Inferior parietal cortex (tissue), 1 donor: ENCODE measurements at regions not wholly inside any gene's neighbourhood (a gene's known extent, or its start where the extent isn't known, plus 50 kb on each side); places are given as distances from the start of the nearest gene placed in this dataset.

Source experiments
- DNase-seq: peaks from one replicate; pipeline ENCODE4 v3.0.0-alpha.2; 2016; ENCODE audit errors: extremely low spot score

DNA sequence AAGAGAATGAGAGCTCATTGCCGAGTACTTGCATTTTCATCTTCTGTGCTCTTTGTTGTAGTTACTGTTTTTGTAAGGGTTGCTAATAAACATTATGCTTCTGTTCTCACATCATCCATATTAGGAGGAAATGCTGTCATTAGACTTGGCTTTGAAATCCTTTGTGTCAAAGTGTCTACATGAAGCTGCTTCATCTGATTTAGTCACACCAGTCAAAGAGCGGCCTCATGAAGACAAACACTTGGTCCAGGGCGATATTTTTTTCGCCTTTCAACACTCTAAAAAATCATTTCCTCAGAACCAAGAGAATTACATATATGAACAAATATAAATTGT is 105.0 kb downstream of the SPRY2 start:
- DNase-seq = no peak

DNA sequence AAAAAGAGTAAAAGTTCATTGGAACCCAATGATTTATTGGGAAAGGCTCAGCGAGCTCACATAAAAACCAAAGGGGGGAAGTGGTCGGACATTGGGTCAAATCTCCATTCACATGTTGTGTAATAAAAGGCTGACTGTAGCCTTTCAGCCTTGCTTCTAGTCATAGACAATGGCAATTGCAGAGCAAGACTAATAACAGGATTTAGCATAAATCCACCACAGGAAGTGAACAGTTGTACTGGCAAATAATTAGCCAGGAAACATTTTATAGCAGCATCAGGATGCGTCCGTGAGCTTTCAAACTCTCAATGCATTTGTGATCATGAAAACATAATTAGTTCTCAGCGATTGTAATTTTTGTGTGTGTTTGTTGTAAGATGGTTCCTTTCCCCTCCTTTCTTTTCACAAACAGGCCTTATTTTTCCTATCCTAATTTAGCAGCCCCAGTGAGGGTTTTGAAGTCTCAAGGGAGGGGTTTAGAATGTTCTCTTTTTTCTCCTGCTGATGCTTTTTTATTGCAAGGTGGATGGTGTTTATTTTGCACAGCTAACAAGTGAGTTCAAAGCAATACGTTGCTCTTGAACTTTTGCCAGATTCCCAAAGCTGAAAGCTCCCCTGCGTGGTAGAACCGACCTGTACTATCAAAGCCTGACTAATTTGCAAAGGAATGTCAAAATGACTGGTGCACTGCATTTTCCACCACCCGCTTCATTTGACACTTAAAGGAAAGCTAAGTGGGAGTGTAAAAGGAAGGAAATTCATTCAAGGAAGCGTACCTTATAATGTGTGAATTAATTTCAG is 105.6 kb downstream of the SPRY2 start:
- no peak for DNase-seq

DNA sequence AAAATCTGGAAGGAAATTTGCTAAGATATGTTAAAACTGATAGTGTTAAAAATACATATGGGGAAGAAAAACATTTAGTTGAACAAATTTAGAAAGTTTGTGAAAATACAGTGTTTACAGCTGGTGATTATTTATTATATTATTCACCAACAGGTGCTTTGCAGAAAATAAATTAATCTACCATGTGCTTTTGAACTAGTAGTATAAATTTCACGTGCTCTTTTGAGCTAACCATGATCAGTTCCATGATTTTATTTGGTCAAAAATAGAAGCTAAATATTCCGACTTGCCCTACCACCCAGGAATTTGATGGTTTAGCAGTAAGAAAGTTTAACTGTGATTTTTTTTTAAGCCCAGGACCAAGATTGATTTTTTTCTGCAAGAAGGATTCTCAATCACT is 113.3 kb downstream of the SPRY2 start:
- no peak for DNase-seq

DNA sequence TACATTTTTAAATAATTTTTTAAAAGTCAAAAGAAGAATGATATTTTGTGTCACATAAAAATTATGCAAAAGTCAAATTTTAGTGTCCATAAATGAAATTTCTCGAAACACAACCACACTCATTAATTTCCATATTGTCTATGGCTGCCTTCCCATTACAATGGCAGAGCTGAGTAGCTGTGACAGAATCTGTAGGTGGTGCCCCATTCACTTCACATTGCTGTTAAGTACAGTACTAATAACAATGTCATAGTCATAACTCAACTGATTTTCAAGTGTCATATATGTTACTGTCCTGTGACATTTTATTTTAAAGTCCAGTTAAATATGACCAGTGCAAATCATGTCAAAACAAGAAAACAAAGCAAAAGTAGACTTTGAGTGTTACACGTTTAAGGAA is 114.3 kb downstream of the SPRY2 start:
- DNase-seq = no peak

DNA sequence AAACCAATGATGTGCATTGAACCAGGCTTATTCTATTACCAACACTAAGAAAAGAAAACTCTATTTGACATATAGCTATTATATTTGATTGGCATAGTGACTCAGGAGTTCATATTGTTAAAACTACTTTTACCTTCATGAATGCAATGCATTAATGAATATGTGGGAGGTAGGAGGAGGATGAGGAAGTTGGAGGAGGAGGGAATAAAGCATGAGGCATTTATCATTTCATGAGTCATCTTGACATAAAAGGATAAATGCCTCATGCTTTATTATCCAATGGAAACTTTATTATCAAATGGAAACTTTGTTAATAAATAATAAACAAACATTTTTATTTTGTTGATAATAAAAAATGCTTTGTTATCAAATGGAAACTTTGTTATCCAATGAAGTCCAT is 116.5 kb downstream of the SPRY2 start:
- no peak for DNase-seq

DNA sequence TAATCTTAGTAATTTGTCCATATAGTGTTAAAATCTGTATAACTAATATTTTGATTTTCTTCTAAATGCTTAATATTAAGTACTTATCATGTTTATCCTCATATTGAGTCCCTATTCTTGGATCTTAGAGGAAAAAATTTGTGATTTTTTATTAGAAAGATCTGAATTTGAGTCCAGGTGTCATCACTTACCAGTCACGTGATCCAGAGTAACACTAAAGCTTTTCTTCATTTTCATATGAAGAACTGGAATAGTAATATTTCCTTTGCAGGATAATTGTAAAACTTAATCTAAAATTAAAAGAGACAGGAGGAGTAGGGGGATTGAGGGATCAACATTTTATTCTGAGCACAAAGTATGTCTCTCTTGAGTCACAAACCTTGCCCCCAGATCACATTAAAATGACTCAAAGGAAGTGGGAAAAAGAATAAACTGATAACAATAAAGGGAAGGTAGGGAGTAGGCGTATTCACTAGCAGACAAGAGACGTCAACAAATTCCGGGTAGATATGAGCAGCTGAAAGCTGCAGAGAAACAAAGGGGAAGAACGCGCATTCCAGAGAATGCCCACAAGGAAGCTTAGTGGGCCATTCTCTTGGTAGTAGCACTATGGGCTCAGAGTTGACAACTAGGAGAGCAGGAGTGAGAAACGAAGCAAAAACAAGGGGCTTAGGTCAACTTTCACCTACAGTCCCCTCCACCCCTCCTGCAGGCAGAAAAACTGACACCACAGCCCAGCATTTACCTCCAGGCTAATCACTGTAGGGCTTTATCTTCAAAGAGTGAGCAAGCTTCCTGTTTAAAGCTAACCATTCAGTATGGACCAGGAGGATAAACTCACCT is 123.1 kb downstream of the SPRY2 start:
- DNase-seq = no peak

DNA sequence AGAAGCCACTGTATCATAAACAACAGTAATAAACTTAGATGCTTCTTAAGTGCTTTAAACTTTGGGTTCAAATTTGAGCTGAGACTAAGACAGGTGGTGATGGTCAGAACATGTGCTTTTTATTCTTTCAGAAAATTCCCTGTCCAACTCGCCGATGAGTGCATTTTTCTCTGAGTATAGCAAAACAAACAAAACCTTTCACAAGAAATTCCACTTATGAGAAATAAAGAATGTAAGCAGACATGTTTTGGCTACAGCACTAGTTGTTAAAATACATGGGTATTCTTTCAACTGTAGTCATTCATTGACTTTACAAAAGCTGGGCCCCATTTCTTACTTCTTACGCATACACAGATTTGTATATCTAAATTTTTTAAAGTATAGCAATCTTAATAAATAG is 125.6 kb downstream of the SPRY2 start:
- no peak for DNase-seq

DNA sequence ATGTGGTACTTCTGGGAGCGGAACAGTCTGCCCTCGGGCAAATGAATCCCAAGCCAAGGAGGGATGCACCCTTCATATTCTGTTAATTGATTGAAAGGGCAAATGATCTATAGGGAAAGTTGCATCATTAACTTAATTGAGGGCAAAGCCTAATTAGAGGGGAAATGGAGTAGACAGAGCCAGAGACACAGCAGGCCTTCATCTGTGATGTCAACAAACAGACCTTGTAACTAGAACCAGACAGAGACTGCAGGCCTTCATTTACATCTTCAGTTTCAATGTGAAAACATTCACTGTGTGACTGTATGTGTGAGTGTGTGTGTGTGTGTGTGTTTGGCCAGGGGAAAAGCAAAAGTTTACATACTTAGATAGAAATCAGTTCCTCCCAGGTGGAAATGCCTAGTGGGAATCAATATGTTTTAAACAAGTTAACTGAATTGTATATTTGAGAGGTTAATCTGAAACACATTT is 126.4 kb downstream of the SPRY2 start:
- no peak for DNase-seq

DNA sequence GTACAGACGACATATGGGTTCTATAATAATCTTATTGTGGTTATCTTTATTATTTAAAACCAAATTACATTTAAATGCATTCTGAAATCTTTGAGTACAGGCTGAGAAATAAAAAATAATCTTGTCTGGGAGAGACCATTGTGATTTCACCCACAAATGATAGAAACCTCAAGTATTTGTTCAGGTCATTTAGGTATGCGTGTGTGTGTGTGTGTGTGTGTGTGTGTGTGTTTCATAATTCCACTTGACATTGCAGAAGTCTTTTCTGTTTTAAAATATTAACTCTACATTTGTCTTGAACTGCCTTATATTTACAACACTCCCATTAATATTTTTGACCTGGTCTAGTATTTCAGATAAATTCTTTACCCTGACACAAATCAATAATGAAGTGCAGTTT is 126.9 kb downstream of the SPRY2 start:
- DNase-seq = no peak

DNA sequence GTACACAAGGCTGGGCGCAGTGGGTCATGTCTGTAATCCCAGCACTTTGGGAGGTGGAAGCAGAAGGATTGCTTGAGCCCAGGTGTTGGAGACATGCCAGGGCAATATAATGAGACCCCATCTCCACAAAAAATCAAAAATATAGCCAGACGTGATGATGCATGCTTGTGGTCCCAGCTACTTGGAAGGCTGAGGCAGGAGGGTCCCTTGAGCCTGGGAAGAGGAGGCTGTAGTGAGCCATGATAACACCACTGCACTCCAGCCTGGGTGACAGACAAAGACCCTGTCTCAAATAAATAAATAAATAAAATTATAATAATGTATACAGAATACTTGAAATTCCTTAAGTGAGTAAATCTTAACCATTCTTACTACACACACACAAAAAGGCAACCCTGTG is 127.7 kb downstream of the SPRY2 start:
- DNase-seq = no peak

DNA sequence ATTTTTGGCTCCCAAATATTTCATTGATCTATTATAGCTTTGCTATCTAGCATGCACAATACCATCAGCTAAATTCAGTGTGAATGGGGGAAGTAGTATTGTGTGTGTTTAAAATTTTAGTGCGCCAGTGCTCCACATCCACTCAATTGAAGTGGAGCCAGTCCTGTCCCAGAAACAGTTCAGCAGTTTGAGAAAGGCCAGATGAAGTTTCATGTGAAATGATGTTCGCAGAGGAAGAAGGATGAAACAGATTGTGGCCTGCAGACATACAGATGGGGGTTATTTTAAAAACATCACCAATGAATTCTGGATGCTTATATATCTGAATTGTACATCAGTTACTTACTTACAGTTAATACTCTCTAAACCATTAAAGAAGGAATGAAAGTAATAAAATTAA is 129.4 kb downstream of the SPRY2 start:
- no peak for DNase-seq

DNA sequence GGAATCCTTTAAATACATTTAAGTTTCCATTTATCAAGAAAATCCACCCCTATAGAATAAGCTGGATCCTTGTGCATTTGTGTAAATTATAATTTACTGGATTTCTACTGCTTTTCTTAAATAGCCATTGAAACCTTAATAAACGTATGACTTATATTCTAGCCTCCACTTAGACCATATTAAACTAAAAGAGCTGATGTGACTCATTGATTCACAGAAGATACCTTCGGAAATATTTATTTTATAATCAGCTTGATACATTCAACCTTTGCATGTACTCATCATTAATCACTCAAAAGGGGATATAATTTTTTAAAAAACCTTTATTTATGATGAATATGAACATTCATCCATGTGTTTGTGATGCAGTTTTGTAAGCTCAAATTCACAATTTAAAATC is 136.3 kb downstream of the SPRY2 start:
- no peak for DNase-seq

DNA sequence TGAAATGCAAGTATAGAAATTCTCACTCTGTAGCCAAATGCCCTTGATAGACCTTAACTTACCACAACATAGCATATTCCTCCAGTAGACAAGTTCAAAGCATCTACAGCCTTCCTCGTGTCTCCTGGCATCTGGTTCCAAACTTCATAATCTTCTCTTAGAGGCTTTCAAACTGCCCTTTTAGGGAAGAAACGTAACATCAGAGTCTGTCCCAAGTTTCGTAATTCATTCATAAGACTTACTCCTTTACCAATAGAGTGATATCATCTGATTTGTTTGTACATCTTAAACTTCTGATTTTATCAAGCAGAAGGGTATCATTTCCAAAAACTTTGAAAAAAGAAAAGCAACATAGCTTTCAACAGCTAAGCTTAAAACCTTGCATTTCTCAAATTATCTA is 137.4 kb downstream of the SPRY2 start:
- no peak for DNase-seq

DNA sequence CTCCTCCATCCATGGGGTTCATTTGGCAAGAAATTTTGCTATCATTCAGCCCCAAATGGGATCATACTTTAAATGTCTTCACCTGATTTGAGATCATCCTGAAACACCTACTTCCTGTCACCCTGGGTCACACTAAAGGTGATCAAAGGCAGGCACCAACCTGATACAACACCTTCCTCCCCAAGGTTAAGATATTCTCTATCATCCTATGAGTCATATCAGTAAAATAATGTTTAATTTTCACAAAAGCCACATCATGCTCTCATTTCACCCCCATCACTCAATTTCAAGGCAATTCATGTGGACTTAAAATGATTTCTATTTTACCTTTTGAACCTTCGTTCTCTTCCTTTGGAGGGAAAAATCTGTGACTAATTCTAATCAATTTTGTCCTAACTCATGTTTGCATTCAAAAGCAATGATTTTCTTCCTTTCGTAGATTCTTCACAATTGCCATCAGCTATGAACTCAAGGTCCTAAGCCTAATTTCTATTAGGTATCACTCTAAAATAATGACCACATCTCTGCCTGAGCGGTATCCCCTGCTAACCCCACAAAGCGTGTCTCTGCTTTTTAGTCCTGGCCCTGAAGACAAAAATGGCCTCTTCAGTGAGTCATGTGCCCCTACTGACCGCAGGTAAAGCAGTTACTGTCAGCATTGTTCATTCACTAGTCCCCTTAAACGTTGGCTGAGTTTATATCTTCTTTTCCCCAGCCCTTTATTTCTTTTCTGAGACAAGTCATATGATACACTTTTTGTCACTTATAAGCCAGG is 139.0 kb downstream of the SPRY2 start:
- no peak for DNase-seq

DNA sequence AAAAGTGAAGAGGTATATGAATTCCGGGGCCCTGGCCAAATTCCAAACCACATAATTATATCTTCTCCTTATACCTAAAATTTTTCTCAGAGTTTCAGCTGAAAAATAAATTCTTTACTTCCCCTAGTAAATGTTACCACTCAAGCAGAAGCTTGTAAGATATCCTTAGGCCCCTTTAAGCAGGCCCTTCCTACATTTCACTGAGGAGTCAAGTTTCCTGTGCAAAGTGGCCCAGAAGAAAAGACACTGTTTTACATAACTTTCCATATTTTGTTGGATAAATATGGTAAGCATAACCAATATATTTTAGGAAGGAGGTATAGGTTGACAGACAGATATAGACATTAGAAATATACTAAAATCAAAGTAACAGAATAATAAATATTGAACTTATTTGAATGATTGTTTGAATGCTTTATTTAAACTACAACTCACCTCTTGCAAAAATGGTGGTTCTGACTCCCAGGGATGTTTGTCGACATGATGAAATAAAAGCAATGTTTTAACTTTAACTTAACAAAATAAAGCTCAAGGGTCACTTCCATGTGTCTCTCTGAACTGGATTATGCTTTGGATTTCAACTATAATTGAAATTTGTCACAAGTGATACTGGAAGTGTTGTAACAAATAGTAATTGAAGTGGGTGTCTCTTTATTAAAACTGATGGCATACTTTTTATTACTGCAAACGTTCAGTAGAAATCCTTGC is 141.2 kb downstream of the SPRY2 start:
- DNase-seq = no peak

DNA sequence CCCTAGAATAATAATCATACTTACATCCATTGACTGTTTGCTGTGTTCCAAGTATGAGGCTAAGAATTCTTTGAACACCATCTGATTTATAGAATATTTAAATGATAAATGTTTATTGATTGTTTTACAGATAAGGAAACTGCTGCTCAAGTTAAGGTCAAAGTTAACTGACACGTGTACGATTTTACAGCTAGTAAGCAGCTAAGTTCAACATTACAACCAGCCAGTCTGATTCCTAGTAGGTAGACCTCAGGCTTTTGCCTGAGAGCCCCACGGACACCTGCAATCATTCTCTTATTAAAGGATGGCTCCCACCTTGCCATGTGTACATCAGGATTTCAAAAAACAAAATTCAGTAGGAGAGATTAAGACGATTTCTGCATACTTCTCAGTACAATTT is 141.9 kb downstream of the SPRY2 start:
- no peak for DNase-seq

DNA sequence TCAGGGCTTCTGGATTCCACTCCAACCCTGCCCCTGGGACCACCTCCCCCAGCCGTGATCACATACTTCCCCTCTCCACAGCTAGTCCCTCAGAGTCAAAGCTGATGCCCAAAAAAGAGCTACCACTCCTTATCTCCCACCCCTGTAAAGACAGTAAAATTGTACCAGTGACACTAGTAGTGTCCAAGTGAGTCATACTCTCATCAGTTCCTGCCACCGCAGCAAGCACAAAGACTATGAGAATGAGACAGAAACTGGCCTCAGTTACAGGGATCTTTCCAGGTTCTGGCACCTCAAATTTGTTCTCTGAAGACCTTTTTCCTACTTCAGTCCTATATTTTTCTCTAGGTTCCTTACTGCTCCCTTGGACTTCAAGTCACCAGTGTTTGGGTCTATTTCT is 144.2 kb downstream of the SPRY2 start:
- no peak for DNase-seq

DNA sequence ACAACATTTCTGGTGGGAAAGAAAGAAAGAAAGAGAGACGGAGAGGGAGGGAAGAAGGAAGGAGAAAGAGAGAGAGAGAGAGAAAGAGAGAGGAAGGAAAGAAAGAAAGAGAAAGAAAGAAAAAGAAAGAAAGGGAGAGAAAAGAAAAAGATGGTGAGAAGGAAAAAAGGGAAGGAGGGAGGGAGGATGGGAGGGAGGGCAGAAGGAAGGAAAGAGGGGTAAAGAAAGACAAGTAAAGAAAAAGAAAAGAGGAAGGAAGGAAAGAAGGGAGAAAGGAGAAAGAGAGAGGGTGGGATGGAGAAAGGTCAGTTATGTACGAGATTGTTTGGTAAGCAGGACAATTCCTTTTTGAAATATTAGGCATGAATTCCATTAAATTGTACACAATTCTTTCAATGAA is 145.3 kb downstream of the SPRY2 start:
- no peak for DNase-seq

DNA sequence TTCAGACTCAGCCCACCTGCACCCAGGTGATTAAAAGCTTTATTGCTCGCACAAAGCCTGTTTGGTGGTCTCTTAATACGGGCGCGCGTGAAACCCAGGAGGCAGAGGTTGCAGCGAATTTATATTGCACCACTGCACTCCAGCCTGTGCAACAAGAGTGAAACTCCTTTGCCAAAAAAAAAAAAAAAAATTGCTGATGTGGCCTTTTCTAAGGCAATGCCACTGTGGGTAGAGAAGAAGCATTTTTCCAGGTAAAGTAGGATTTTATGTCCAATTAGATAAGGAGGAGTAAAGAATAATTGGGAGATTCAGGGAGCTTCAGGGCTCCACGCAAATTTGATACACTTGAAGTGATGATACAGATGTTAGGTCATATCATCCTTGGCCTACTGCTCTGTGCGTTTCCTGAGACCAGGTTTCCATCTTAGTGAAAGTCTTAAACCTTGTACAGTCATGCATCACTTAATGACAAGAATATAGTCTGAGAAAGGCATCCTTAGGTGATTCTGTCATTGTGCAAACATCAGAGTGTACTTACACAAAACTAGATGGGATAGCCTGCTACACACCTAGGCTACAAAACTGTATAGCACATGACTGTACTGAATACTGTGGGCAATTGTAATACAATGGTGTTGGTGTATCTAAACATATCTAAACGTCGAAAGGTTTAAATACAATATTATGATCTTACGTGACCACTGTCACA is 150.9 kb downstream of the SPRY2 start:
- DNase-seq = no peak

DNA sequence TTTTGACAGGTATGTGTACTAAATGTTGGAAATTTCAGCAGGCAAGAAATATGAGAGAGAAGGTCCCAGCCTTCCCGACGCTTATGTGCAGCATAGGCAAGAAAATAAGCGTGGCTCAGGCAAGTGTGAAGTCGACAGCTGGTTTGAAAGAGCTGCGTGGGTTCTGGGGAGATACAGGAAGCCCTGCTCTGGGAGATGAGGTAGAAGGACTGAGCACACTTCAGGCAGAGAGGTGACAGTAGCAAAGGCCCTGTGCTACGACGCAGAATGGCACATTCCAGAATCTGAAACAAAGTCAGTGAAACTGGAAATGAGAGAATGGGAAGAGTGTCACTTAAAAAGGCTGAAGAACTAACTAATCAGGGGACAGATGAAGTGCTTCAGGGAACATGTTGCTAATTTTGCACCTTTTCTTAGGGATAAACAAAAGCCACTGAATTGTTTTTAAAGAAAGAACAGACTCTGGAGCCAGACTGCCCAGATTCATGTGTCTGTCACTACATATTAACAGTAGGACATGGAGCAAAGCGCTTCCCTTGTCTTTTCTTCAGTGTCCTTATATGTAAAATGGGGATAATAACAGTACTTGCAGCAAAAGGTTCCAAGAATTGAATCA is 160.1 kb downstream of the SPRY2 start:
- DNase-seq = peak; percentile 61

DNA sequence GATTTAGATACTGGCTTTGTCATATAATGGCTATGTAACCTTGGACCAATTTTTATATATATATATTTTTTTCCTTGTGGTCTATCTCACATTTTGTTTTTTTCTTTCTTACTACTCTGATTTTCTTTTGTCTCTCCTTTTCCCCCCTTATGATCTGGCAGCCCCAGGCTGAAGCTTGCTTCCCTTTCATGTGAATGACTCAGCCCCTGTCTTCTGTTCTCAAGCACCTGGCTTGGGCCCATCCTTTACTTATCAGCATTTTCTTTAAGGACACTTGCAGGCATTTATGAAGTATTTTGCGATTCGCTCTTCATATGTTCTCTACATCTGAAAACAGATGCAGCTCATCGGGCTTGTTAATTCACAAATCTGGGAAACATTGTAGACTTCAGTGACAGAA is 163.6 kb downstream of the SPRY2 start:
- DNase-seq = peak; percentile 1
